GM20431 (cell line): ENCODE measurements at regions not wholly inside any gene's neighbourhood (a gene's known extent, or its start where the extent isn't known, plus 50 kb on each side); places are given as distances from the start of the nearest gene placed in this dataset.
"Not testable (repeated sequence)": the region's sequence is repeated elsewhere in the genome, so short reads cannot be mapped to it uniquely, and the experiment has no call there.

ENCODE experiments used
- in situ Hi-C: fragments of 300-500 bp; cut with MseI, MboI; formaldehyde crosslinking; loops from one replicate; pipeline ENCODE4 v1.15.0; 2020; ENCODE audit warnings: low sequenced_read_pairs; ENCODE audit not compliant: unreplicated experiment

GRCh38 chr12:126963825-126964224 is 1303.1 kb upstream of the TMEM132C start:
- in situ Hi-C loops: no loop called here

GRCh38 chr12:126966498-126966897 is 1300.5 kb upstream of the TMEM132C start:
- in situ Hi-C loops: no loop called here

DNA sequence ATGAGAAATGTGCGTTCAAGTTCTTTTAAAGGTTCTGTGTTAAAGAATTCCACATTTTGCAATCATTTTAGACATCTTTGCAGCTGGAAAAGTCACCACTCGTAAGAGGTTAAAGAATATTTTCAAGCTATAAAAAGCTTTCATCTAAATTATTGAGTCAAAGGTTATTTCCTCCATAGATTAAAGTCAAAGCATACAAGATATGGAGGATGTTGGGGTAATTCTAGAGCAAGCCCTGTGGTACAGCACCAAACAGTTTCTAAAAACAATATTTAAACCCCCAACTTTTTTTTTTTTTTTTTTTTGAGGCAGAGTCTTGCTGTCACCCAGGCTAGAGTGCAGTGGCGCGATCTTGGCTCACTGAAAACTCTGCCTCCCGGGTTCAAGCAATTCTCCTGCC is 1299.8 kb upstream of the TMEM132C start:
- in situ Hi-C loops: no loop called here

- in situ Hi-C loops: no loop called here
Measured at GRCh38 chr12:126974779-126975178, 1292.2 kb upstream of the TMEM132C start.

- in situ Hi-C loops: no loop called here
Measured at GRCh38 chr12:126976579-126976978, 1290.4 kb upstream of the TMEM132C start.

- in situ Hi-C loops: not testable (repeated sequence)
Measured at GRCh38 chr12:126979564-126979963, 1287.4 kb upstream of the TMEM132C start.

DNA sequence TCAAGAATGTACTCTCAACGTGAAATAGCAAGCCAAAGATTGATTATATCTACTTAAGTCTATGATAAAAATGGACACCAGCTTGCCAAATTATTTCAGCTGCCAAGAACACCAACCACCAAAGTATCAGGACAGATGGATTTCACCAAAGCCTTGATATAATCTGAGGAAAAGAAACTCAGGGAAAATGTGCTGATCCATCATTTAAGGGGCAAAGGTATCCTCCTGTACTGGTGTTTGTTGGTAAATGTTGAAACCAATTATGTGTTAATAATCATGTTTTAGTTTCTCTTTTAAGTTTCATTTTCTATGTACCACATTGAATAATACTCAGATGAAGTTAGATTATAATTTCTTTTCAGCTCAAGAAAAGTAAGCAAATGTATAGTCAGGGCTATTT is 1284.3 kb upstream of the TMEM132C start:
- in situ Hi-C loops: no loop called here

- in situ Hi-C loops: not testable (repeated sequence)
Measured at GRCh38 chr12:126983735-126984134, 1283.2 kb upstream of the TMEM132C start.

GRCh38 chr12:126985663-126986062 is 1281.3 kb upstream of the TMEM132C start:
- in situ Hi-C loops: not testable (repeated sequence)

- in situ Hi-C loops: no loop called here
Measured at GRCh38 chr12:126989532-126989931, 1277.4 kb upstream of the TMEM132C start.

DNA sequence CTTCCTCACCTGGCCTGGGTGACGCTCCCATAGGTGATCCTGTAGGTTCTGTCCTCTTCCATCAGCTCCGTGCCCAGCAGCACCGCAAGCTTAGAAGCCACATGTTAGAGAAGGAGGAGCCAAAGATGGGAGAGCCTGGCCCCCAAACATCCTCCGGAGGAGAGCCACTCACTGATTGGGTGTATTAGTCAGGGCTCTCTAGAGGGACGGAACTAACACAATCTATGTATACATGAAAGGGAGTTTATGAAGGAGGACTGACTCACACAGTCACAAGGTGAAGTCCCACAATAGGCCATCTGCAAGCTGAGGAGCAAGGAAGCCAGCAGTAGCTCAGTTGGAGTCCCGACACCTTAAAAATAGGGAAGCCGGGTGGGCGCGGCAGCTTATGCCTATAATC is 1273.1 kb upstream of the TMEM132C start:
- in situ Hi-C loops: no loop called here

DNA sequence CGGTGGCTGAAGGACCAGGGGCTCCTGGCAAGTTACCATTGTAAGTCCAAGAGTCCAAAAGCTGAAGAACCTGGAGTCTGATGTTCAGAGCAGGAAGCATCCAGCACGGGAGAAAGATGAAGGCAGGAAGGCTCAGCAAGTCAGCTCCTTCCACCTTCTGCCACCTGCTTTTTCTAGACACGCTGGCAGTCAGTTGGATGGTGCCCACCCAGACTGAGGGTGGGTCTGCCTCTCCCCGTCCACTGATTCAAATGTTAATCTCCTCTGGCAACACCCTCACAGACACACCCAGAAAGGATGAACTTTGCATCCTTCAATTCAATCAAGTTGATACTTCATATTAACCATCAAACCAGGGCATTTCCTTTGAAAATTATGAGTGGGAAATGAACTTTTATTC is 1272.4 kb upstream of the TMEM132C start:
- in situ Hi-C loops: no loop called here

GRCh38 chr12:126998031-126998430 is 1268.9 kb upstream of the TMEM132C start:
- in situ Hi-C loops: no loop called here

DNA sequence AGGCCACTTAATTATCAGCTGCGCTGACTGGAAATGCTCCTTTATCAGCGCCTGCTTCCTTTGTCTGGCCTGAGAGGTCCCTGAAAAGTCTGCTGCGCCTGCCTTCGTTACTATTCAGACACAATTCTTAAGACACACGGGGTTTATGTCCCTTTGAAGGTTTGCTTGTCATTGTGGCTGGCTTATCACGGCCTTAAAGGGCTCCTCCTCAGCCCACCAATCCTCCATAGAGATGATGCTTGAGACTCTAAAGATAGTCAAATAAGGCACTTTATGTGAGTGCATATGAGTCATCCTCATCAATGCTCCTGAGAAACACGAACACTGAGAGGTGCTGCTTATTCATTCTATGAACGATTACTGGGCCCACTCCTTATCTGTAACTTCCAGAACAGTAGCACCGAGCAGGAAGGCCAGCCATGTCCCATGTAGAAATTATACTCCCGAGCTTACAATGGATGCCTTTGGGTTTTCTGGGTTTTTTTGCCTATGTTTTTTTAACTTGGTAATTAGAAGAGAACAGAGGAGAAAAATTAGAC is 1268.2 kb upstream of the TMEM132C start:
- in situ Hi-C loops: no loop called here

- in situ Hi-C loops: no loop called here
Measured at GRCh38 chr12:126999352-126999751, 1267.6 kb upstream of the TMEM132C start.

- in situ Hi-C loops: no loop called here
Measured at GRCh38 chr12:127005406-127005805, 1261.6 kb upstream of the TMEM132C start.

- in situ Hi-C loops: no loop called here
Measured at GRCh38 chr12:127006972-127007371, 1260.0 kb upstream of the TMEM132C start.

DNA sequence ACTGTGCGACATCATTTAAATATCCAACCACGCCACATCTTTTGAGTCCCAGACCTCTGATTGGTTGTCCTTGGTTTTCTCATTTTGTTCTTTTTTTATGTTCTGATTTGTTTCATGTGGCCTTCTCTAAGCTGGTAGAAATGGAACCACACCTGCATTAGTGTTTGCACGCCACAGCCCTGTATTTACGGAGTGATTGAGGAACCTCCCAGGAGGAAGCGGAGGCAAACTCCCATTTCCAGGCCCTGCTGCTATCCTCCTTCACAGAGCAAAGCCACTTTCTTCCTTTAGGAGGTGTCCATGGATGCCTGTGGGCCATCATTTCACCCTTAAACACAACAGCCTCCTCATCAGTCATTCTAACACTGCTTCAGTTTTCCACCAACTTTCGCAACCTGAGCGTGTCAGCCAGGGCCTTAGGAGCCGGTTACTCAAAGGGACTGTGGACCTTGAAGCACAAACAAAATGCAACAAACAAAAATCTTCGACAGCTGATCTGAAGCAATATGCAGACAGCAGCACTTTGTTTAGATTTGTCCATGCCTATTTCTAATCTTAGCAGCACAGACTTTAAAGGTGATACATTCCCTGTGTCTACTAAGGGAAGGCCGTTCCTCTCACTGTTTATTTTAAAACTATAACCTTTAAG is 1258.1 kb upstream of the TMEM132C start:
- in situ Hi-C loops: no loop called here

DNA sequence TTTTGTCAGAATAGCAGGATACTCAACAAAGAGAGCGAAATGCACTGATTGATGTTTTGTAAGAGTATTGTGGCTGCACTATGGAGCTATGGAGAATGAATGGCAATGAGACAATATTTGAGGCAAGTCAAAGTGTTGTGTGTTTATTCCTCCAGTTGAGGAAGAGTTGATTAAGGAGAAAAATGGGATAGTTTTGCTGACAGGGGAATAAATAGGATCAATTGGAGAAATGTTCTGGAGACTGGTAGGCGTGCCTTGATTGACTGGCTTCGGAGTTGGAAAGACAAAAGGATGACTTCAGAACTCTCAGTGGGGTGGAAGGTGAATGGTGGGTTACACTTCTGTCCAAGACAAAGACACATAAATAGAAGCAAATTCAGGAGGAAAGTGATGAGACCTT is 1254.9 kb upstream of the TMEM132C start:
- in situ Hi-C loops: no loop called here

GRCh38 chr12:127013197-127013596 is 1253.8 kb upstream of the TMEM132C start:
- in situ Hi-C loops: no loop called here

- in situ Hi-C loops: no loop called here
Measured at GRCh38 chr12:127014079-127014478, 1252.9 kb upstream of the TMEM132C start.

- in situ Hi-C loops: no loop called here
Measured at GRCh38 chr12:127024791-127025190, 1242.2 kb upstream of the TMEM132C start.
